Lung (tissue), 11 donors: ENCODE measurements at regions not wholly inside any gene's neighbourhood (a gene's known extent, or its start where the extent isn't known, plus 50 kb on each side); places are given as distances from the start of the nearest gene placed in this dataset.
"Not testable (repeated sequence)": the region's sequence is repeated elsewhere in the genome, so short reads cannot be mapped to it uniquely, and the experiment has no call there.

Experiments
- ATAC-seq: fragments of 200-7000 bp; cut with Tn5 transposase; one replicate; pipeline ENCODE4 v1.9.1; 2020; ENCODE audit warnings: moderate number of reproducible peaks; ENCODE audit not compliant: insufficient read depth, low FRiP score
- DNase-seq, 3 donors: peaks; one replicate each; pipeline ENCODE4 v3.0.0-alpha.2; 2013 to 2017
- H3K27ac ChIP-seq, 2 donors: one replicate each; pipeline ENCODE4 v1.5.1; 2013; ENCODE audit warnings: mild to moderate bottlenecking in 2 of 2, moderate library complexity in 2 of 2, control low read depth in 1 of 2, inconsistent platforms in 1 of 2, low read depth in 1 of 2, low read length in 1 of 2
- H3K27me3 ChIP-seq, 3 donors: one replicate each; pipeline ENCODE4 v1.5.1; 2013; ENCODE audit warnings: low read length in 2 of 3; ENCODE audit not compliant: control insufficient read depth in 3 of 3, insufficient read depth in 3 of 3
- H3K36me3 ChIP-seq, 4 donors: one replicate each; pipeline ENCODE4 v1.5.1; 2013; ENCODE audit warnings: low read length in 4 of 4, mild to moderate bottlenecking in 1 of 4, moderate library complexity in 1 of 4; ENCODE audit not compliant: control insufficient read depth in 4 of 4, insufficient read depth in 4 of 4
- H3K4me1 ChIP-seq, 5 donors: one replicate each; pipeline ENCODE4 v1.5.1; 2013; ENCODE audit warnings: low read length in 5 of 5, mild to moderate bottlenecking in 2 of 5, moderate library complexity in 1 of 5; ENCODE audit not compliant: control insufficient read depth in 5 of 5, insufficient read depth in 5 of 5
- H3K4me3 ChIP-seq: one replicate; pipeline ENCODE4 v1.5.1; 2013; ENCODE audit warnings: mild to moderate bottlenecking, control low read depth, moderate library complexity
- H3K9ac ChIP-seq, 2 donors: one replicate each; pipeline ENCODE4 v1.5.1; 2013; ENCODE audit warnings: low read length in 2 of 2, control low read depth in 1 of 2; ENCODE audit not compliant: insufficient read depth in 1 of 2
- H3K9me3 ChIP-seq, 4 donors: one replicate each; pipeline ENCODE4 v1.5.1; 2013; ENCODE audit warnings: low read length in 3 of 4, mild to moderate bottlenecking in 1 of 4, moderate library complexity in 1 of 4; ENCODE audit not compliant: control insufficient read depth in 4 of 4, insufficient read depth in 3 of 4
- CTCF ChIP-seq: IDR thresholded peaks from 2 replicates; pipeline ENCODE4 v1.5.1; 2012; ENCODE audit warnings: mild to moderate bottlenecking; ENCODE audit errors: control extremely low read depth, extremely low read depth
- WGBS, 2 donors: extraction: QIAGEN DNeasy Blood & Tissue Kit; methylation state at CpG; one replicate each; pipeline ENCODE4 v1.1.7; 2013; 5-methylcytosine and 5-hydroxymethylcytosine counted together
- donor health status: control.
- donor health status: control.
- donor health status: Bipolar disorder and iron deficiency.
- donor health status: healthy.
- donor health status: DM: yes; HTN: yes; CAD: no.

- ATAC-seq (no peak), DNase-seq (no peak)
- H3K9ac ChIP-seq: no peak overlapping the region
- no peak overlapping the region for H3K4me3 ChIP-seq
- no peaks in the 10 kb centered on the region for H3K36me3 ChIP-seq
- WGBS, 2 donors: 92 to 96% methylated on average over 5 of the region's 5 CpGs
- TF ChIP-seq CTCF: no peak
- H3K27ac ChIP-seq: no peak overlapping the region
- H3K9me3 ChIP-seq: no peaks in the 10 kb centered on the region
- no peaks in the 10 kb centered on the region for H3K27me3 ChIP-seq
- H3K4me1 ChIP-seq: peaks cover 0 to 2% (median 0%) of the 10 kb centered on the region in 5 donors
Observed at GRCh38 chr6:132023490-132023889, 72.3 kb upstream of the CCN2 start.

GRCh38 chr6:132021552-132022375 lies 70.6 kb upstream of the CCN2 start:
- no peaks in the 10 kb centered on the region for H3K9me3 ChIP-seq
- TF ChIP-seq CTCF: no peak
- no peak overlapping the region for H3K27ac ChIP-seq
- H3K36me3 ChIP-seq: no peaks in the 10 kb centered on the region
- WGBS, 2 donors: 86 to 88% methylated on average over 4 of the region's 4 CpGs
- H3K27me3 ChIP-seq: no peaks in the 10 kb centered on the region
- DNase-seq: peak in 1 of 3 donors; percentile 11
- H3K9ac ChIP-seq: no peak overlapping the region
- no peak overlapping the region for H3K4me3 ChIP-seq
- no peak for ATAC-seq
- H3K4me1 ChIP-seq: peaks cover 0 to 2% (median 0%) of the 10 kb centered on the region in 5 donors

GRCh38 chr6:132020918-132021317 lies 69.7 kb upstream of the CCN2 start:
- WGBS, 2 donors: 91 to 96% methylated on average over 4 of the region's 4 CpGs
- H3K27ac ChIP-seq: peak overlapping the region in 1 of 2 donors; percentile 54
- not testable (repeated sequence) for H3K36me3 ChIP-seq

GRCh38 chr6:132020138-132020581 lies 69.0 kb upstream of the CCN2 start:
- no peak overlapping the region for H3K4me3 ChIP-seq
- H3K9me3 ChIP-seq: no peaks in the 10 kb centered on the region
- H3K4me1 ChIP-seq: peaks cover 0 to 2% (median 0%) of the 10 kb centered on the region in 5 donors
- WGBS, 2 donors: 59 to 77% methylated on average over 6 of the region's 6 CpGs
- no peak overlapping the region for H3K9ac ChIP-seq
- no peaks in the 10 kb centered on the region for H3K36me3 ChIP-seq
- DNase-seq (peak in 1 of 3 donors; percentile 9), ATAC-seq (peak; percentile 53)
- no peaks in the 10 kb centered on the region for H3K27me3 ChIP-seq
- no peak overlapping the region for H3K27ac ChIP-seq
- TF ChIP-seq CTCF: no peak

More at GRCh38 chr6:132020918-132021317, 69.7 kb upstream of the CCN2 start:
- not testable (repeated sequence) for H3K27me3 ChIP-seq, DNase-seq, H3K9me3 ChIP-seq, H3K4me3 ChIP-seq, ATAC-seq, H3K4me1 ChIP-seq, H3K9ac ChIP-seq
